ENCODE measurements at regions not wholly inside any gene's neighbourhood (a gene's known extent, or its start where the extent isn't known, plus 50 kb on each side); places are given as distances from the start of the nearest gene placed in this dataset.

- no peak overlapping the region for H3K9ac ChIP-seq (ENCODE audit: insufficient read depth, low read length, poor library complexity, severe bottlenecking)
- no peak overlapping the region for H3K27ac Mint-ChIP-seq
- peaks cover 0 to 4% (median 0%) of the 10 kb centered on the region in 7 donors for H3K9me3 Mint-ChIP-seq
- H3K27me3 ChIP-seq (ENCODE audit: control insufficient read depth in 2 of 2, insufficient read depth in 2 of 2, low read length in 2 of 2) = no peaks in the 10 kb centered on the region
- no peaks in the 10 kb centered on the region for H3K27me3 Mint-ChIP-seq (ENCODE audit: low read depth in 3 of 3)
- TF ChIP-seq CTCF (IDR thresholded peaks at IDR 0.05) = no peak
- H3K9me3 ChIP-seq (replicated peaks in 1 of 2; ENCODE audit: control insufficient read depth in 1 of 2, insufficient read depth in 1 of 2, low read length in 2 of 2) = peaks cover 0 to 8% of the 10 kb centered on the region in 2 donors
- H3K79me2 ChIP-seq (ENCODE audit: insufficient read depth, low read length) = no peaks in the 10 kb centered on the region
- H3K4me1 Mint-ChIP-seq = no peaks in the 10 kb centered on the region
- H3K4me2 ChIP-seq (replicated peaks; ENCODE audit: extremely low read depth, low read length, poor library complexity, severe bottlenecking) = no peak overlapping the region
- H3K4me3 ChIP-seq (replicated peaks in 1 of 3; ENCODE audit: low read depth in 2 of 3, low read length in 3 of 3) = no peak overlapping the region
- no peak overlapping the region for H3K4me3 Mint-ChIP-seq
- no peaks in the 10 kb centered on the region for H3K36me3 ChIP-seq (replicated peaks in 1 of 2; ENCODE audit: control insufficient read depth in 1 of 2, insufficient read depth in 2 of 2, low read length in 2 of 2)
- no peaks in the 10 kb centered on the region for H3K4me1 ChIP-seq (ENCODE audit: control insufficient read depth in 1 of 2, insufficient read depth in 2 of 2, low read length in 2 of 2)
- H2AFZ ChIP-seq (ENCODE audit: insufficient read depth, low read depth, low read length, poor library complexity, severe bottlenecking) = no peak overlapping the region
- no CpG with 5 or more reads among the region's 1 CpG for WGBS (ENCODE audit: insufficient coverage)
- no peaks in the 10 kb centered on the region for H3K36me3 Mint-ChIP-seq
- no peak for DNase-seq
- intact Hi-C loops (cut with micrococcal nuclease) = no loop called here
- H4K20me1 ChIP-seq (ENCODE audit: insufficient read depth, low read length) = no peaks in the 10 kb centered on the region
- H3K27ac ChIP-seq (ENCODE audit: low read depth in 1 of 2, low read length in 2 of 2) = no peak overlapping the region
Observed at GRCh38 chr1:106494646-106495045, 561.8 kb upstream of the PRMT6 start.

- Histone ChIP-seq H3K27ac (ENCODE audit: low read depth in 1 of 2, low read length in 2 of 2) (no peak overlapping the region), H3K79me2 (ENCODE audit: insufficient read depth, low read length) (no peaks in the 10 kb centered on the region), H3K4me1 (ENCODE audit: control insufficient read depth in 1 of 2, insufficient read depth in 2 of 2, low read length in 2 of 2) (no peaks in the 10 kb centered on the region), H3K27me3 (ENCODE audit: control insufficient read depth in 2 of 2, insufficient read depth in 2 of 2, low read length in 2 of 2) (no peaks in the 10 kb centered on the region), H3K4me3 (replicated peaks in 1 of 3; ENCODE audit: low read depth in 2 of 3, low read length in 3 of 3) (no peak overlapping the region), H3K9me3 (replicated peaks in 1 of 2; ENCODE audit: control insufficient read depth in 1 of 2, insufficient read depth in 1 of 2, low read length in 2 of 2) (no peaks in the 10 kb centered on the region), H4K20me1 (ENCODE audit: insufficient read depth, low read length) (no peaks in the 10 kb centered on the region), H3K4me2 (replicated peaks; ENCODE audit: extremely low read depth, low read length, poor library complexity, severe bottlenecking) (no peak overlapping the region), H2AFZ (ENCODE audit: insufficient read depth, low read depth, low read length, poor library complexity, severe bottlenecking) (no peak overlapping the region), H3K36me3 (replicated peaks in 1 of 2; ENCODE audit: control insufficient read depth in 1 of 2, insufficient read depth in 2 of 2, low read length in 2 of 2) (no peaks in the 10 kb centered on the region), H3K9ac (ENCODE audit: insufficient read depth, low read length, poor library complexity, severe bottlenecking) (no peak overlapping the region)
- no peaks in the 10 kb centered on the region for H3K27me3 Mint-ChIP-seq (ENCODE audit: low read depth in 3 of 3)
- H3K4me1 Mint-ChIP-seq = no peaks in the 10 kb centered on the region
- DNase-seq = no peak
- intact Hi-C loops (cut with micrococcal nuclease) = no loop called here
- WGBS (ENCODE audit: insufficient coverage) = no CpG with 5 or more reads among the region's 1 CpG
- no peak overlapping the region for H3K4me3 Mint-ChIP-seq
- H3K9me3 Mint-ChIP-seq = peaks cover 0 to 4% (median 0%) of the 10 kb centered on the region in 7 donors
- no peak for TF ChIP-seq CTCF (IDR thresholded peaks at IDR 0.05)
- no peak overlapping the region for H3K27ac Mint-ChIP-seq
- H3K36me3 Mint-ChIP-seq = no peaks in the 10 kb centered on the region
Observed at GRCh38 chr1:106498238-106498637, 558.2 kb upstream of the PRMT6 start.
